ENCODE measurements at regions not wholly inside any gene's neighbourhood (a gene's known extent, or its start where the extent isn't known, plus 50 kb on each side); places are given as distances from the start of the nearest gene placed in this dataset.

- H3K27me3 Mint-ChIP-seq (ENCODE audit: low read depth), result no peaks in the 10 kb centered on the region
- H3K4me1 Mint-ChIP-seq, result peaks cover 21% of the 10 kb centered on the region
- TF ChIP-seq CTCF (conservative IDR thresholded peaks at IDR 0.05), result no peak
- H3K9me3 Mint-ChIP-seq, result no peaks in the 10 kb centered on the region
- no peaks in the 10 kb centered on the region for H3K36me3 Mint-ChIP-seq (ENCODE audit: low read depth)
- DNase-seq (ENCODE audit: low read depth, low spot score), result no peak
- H3K4me3 Mint-ChIP-seq, result no peak overlapping the region
- H3K27ac Mint-ChIP-seq (ENCODE audit: unreplicated experiment), result no peak overlapping the region
Observed at GRCh38 chr6:139747154-139747553, 372.7 kb upstream of the CITED2 start.

GRCh38 chr6:139744891-139745290, 370.4 kb upstream of the CITED2 start:
- peaks cover 3% of the 10 kb centered on the region for H3K9me3 Mint-ChIP-seq
- no peaks in the 10 kb centered on the region for H3K27me3 Mint-ChIP-seq (ENCODE audit: low read depth)
- H3K36me3 Mint-ChIP-seq (ENCODE audit: low read depth), result no peaks in the 10 kb centered on the region
- H3K4me1 Mint-ChIP-seq, result peaks cover 6% of the 10 kb centered on the region
- H3K4me3 Mint-ChIP-seq, result no peak overlapping the region
- no peak for TF ChIP-seq CTCF (conservative IDR thresholded peaks at IDR 0.05)
- DNase-seq (ENCODE audit: low read depth, low spot score), result no peak
- H3K27ac Mint-ChIP-seq (ENCODE audit: unreplicated experiment), result no peak overlapping the region

- Mint-ChIP-seq H3K4me1 (peaks cover 6% of the 10 kb centered on the region), H3K27ac (ENCODE audit: unreplicated experiment) (no peak overlapping the region), H3K27me3 (ENCODE audit: low read depth) (no peaks in the 10 kb centered on the region), H3K36me3 (ENCODE audit: low read depth) (no peaks in the 10 kb centered on the region), H3K4me3 (no peak overlapping the region), H3K9me3 (peaks cover 4% of the 10 kb centered on the region)
- no peak for DNase-seq (ENCODE audit: low read depth, low spot score)
- no peak for TF ChIP-seq CTCF (conservative IDR thresholded peaks at IDR 0.05)
Observed at GRCh38 chr6:139743664-139744437, 369.4 kb upstream of the CITED2 start.

GRCh38 chr6:139742671-139743070, 368.2 kb upstream of the CITED2 start:
- no peaks in the 10 kb centered on the region for H3K36me3 Mint-ChIP-seq (ENCODE audit: low read depth)
- H3K27me3 Mint-ChIP-seq (ENCODE audit: low read depth), result no peaks in the 10 kb centered on the region
- no peak overlapping the region for H3K27ac Mint-ChIP-seq (ENCODE audit: unreplicated experiment)
- no peak for DNase-seq (ENCODE audit: low read depth, low spot score)
- TF ChIP-seq CTCF (conservative IDR thresholded peaks at IDR 0.05), result no peak
- H3K4me1 Mint-ChIP-seq, result peaks cover 11% of the 10 kb centered on the region
- H3K9me3 Mint-ChIP-seq, result peaks cover 8% of the 10 kb centered on the region
- H3K4me3 Mint-ChIP-seq, result no peak overlapping the region

- no peak overlapping the region for H3K27ac Mint-ChIP-seq (ENCODE audit: unreplicated experiment)
Observed at GRCh38 chr6:139738801-139739455, 364.5 kb upstream of the CITED2 start.

More at GRCh38 chr6:139738801-139739455, 364.5 kb upstream of the CITED2 start:
- no peaks in the 10 kb centered on the region for H3K27me3 Mint-ChIP-seq (ENCODE audit: low read depth)
- no peak overlapping the region for H3K4me3 Mint-ChIP-seq
- TF ChIP-seq CTCF (conservative IDR thresholded peaks at IDR 0.05), result no peak
- peaks cover 8% of the 10 kb centered on the region for H3K9me3 Mint-ChIP-seq
- no peak for DNase-seq (ENCODE audit: low read depth, low spot score)
- H3K36me3 Mint-ChIP-seq (ENCODE audit: low read depth), result no peaks in the 10 kb centered on the region
- peaks cover 29% of the 10 kb centered on the region for H3K4me1 Mint-ChIP-seq

Data from neural crest cell (in vitro differentiated cells).